AG04449 (cell line): ENCODE measurements at regions not wholly inside any gene's neighbourhood (a gene's known extent, or its start where the extent isn't known, plus 50 kb on each side); places are given as distances from the start of the nearest gene placed in this dataset.

Experiments
- CTCF ChIA-PET: fragments of 350-600 bp; formaldehyde crosslinking; extraction: SDS; loops from one replicate; lab custom pipeline; 2021; ENCODE audit warnings: antibody characterized with exemption; lab: Yijun Ruan, JAX
- POLR2A ChIA-PET: fragments of 400-600, 350-600 bp; formaldehyde crosslinking; extraction: SDS; loops from one replicate; lab custom pipeline; 2020; ENCODE audit warnings: antibody characterized with exemption, inconsistent platforms; lab: Yijun Ruan, JAX
- DNase-seq: peaks from one replicate; pipeline ENCODE4 v3.0.0-alpha.2; 2010; ENCODE audit warnings: low read depth, low spot score
- H3K4me3 ChIP-seq: 2 replicates; pipeline ENCODE4 v1.5.1; 2011; ENCODE audit warnings: low read depth, mild to moderate bottlenecking, control low read depth, low read length
- TF ChIP-seq, protein P1 (sequence below): IDR thresholded peaks from one replicate; pipeline ENCODE4 v1.5.1; 2011; ENCODE audit warnings: mild to moderate bottlenecking, moderate library complexity, low read length, control low read depth, inconsistent platforms; ENCODE audit not compliant: insufficient read depth; ENCODE audit errors: missing control alignments

DNA sequence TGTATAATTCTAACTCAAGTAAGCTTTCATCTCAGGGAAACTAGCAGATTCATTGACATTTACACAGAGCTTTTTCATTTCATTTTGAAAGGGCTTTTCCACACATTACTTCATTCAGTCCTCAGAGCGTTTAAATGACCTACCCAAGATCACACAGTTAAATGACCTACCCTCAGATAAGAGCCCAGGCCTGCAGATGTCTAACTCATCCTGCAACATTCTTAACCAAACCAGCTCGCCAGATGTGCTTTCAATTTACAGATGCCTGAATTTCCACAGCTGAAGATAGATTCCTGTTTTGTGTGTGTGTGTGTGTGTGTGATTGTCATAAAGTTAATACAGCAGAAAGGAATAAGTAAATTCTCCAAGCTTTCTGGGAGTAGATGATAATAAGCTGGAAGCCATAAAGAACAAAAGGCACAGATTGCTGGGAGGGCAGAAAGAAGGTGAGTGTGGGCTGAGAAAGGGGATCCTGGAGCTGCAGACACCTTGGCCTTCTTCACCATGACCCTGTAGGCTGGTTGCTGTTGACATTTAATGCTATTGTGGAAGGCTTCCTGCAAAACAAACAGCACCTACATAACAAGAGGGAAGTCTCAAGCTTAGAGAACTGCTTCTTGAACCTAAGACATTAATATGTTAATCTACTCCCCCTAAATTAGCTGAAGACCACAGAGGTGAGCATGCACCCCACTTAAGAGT is 489.7 kb upstream of the CELF2 start:
- no peak overlapping the region for H3K4me3 ChIP-seq
- POLR2A ChIA-PET = no interaction called here
- DNase-seq = no peak
- TF ChIP-seq, protein P1, sequence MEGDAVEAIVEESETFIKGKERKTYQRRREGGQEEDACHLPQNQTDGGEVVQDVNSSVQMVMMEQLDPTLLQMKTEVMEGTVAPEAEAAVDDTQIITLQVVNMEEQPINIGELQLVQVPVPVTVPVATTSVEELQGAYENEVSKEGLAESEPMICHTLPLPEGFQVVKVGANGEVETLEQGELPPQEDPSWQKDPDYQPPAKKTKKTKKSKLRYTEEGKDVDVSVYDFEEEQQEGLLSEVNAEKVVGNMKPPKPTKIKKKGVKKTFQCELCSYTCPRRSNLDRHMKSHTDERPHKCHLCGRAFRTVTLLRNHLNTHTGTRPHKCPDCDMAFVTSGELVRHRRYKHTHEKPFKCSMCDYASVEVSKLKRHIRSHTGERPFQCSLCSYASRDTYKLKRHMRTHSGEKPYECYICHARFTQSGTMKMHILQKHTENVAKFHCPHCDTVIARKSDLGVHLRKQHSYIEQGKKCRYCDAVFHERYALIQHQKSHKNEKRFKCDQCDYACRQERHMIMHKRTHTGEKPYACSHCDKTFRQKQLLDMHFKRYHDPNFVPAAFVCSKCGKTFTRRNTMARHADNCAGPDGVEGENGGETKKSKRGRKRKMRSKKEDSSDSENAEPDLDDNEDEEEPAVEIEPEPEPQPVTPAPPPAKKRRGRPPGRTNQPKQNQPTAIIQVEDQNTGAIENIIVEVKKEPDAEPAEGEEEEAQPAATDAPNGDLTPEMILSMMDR = no peak
- CTCF ChIA-PET = no interaction called here

GRCh38 chr10:10528563-10528910 is 489.1 kb upstream of the CELF2 start:
- H3K4me3 ChIP-seq = no peak overlapping the region
- ChIA-PET CTCF (no interaction called here), POLR2A (no interaction called here)
- TF ChIP-seq, protein P1 = no peak
- DNase-seq = no peak

DNA sequence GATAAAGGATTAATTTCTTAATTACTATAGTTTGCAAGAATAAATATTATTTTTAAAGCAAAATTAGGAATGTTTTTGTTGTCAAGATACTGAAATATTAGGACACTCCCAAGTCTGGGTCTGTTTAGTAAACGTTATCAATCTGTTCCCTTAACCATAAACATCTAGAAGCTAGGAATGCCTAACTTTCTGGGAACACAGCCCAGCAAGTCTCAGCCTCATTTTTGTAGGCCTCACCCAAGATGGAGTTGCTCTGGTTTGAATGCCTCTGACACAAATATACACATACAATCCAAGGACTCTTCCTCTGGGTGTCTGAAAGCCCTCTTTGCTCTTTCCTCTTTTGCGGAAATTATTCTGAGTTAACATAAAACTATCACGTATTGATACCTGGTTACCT is 487.4 kb upstream of the CELF2 start:
- no peak overlapping the region for H3K4me3 ChIP-seq
- POLR2A ChIA-PET = no interaction called here
- TF ChIP-seq, protein P1 = no peak
- CTCF ChIA-PET = no interaction called here
- DNase-seq = no peak

GRCh38 chr10:10532236-10532635 is 485.4 kb upstream of the CELF2 start:
- ChIA-PET CTCF (no interaction called here), POLR2A (no interaction called here)
- DNase-seq = no peak
- no peak overlapping the region for H3K4me3 ChIP-seq
- TF ChIP-seq, protein P1 = no peak

GRCh38 chr10:10532826-10533225 is 484.8 kb upstream of the CELF2 start:
- TF ChIP-seq, protein P1 = no peak
- ChIA-PET POLR2A (no interaction called here), CTCF (no interaction called here)
- DNase-seq = no peak
- H3K4me3 ChIP-seq = no peak overlapping the region

DNA sequence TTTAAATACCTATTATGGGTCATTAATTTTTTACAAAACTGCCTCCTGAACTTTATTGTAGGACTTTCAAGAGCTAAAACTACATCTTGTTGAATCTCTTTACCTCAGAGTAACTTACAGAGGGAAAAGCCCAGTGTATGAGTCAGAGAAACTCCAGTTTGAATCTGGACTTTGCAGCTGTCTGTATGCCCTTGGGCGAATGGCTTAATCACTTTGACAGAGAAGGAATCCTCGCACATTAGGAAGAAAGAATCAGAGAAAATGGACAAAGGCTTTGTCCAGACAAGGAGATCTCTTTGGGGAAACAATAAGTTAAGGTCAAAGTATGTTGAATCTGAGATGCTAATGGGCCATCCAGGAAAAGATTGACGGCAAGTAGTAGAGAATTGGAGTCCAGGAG is 484.2 kb upstream of the CELF2 start:
- POLR2A ChIA-PET = no interaction called here
- TF ChIP-seq, protein P1 = no peak
- no peak for DNase-seq
- H3K4me3 ChIP-seq = no peak overlapping the region
- CTCF ChIA-PET = no interaction called here
